ENCODE measurements at regions not wholly inside any gene's neighbourhood (a gene's known extent, or its start where the extent isn't known, plus 50 kb on each side); places are given as distances from the start of the nearest gene placed in this dataset.

DNA sequence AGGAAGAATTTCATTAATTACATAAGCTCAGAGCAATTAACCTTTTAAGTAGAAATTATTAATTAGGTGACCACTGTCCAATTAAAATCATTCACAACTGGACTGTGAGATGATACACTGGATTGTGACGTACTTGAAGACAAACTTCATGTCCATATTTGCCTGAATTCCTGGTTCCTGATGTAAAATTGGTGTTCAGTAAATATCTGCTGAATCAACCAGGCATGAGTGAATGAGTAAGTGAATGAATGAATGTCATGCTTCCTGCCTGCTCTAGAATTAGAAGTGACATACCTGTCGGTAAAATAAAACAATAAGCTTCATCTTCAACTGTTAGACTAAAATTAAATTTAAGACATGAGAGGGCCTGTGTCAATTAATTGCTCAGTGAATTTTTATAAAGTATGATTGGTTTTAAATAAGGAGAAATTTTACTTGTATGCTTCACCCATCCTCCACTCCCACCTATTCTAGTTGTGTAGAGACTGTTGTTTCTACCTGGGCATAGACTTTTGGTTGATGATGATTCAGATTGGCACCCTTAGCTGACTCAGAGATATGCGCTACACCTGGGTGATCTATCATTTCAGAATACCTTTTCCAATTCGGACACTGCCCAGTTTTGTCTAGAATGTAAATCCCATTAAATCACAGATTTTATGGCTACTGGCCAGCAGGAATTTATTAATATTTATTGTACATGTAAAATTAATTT is 56.9 kb upstream of the PTGS2 start:
- TF ChIP-seq, protein P1, sequence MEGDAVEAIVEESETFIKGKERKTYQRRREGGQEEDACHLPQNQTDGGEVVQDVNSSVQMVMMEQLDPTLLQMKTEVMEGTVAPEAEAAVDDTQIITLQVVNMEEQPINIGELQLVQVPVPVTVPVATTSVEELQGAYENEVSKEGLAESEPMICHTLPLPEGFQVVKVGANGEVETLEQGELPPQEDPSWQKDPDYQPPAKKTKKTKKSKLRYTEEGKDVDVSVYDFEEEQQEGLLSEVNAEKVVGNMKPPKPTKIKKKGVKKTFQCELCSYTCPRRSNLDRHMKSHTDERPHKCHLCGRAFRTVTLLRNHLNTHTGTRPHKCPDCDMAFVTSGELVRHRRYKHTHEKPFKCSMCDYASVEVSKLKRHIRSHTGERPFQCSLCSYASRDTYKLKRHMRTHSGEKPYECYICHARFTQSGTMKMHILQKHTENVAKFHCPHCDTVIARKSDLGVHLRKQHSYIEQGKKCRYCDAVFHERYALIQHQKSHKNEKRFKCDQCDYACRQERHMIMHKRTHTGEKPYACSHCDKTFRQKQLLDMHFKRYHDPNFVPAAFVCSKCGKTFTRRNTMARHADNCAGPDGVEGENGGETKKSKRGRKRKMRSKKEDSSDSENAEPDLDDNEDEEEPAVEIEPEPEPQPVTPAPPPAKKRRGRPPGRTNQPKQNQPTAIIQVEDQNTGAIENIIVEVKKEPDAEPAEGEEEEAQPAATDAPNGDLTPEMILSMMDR (IDR thresholded peaks at IDR 0.05; ENCODE audit: extremely low read depth, missing control alignments) = no peak
- DNase-seq (ENCODE audit: low spot score) = no peak

GRCh38 chr1:186735463-186735862 is 55.2 kb upstream of the PTGS2 start:
- no peak for DNase-seq (ENCODE audit: low spot score)

GRCh38 chr1:186730951-186731729 is 50.9 kb upstream of the PTGS2 start:
- TF ChIP-seq, protein P1 (IDR thresholded peaks at IDR 0.05; ENCODE audit: extremely low read depth, missing control alignments) = no peak
- DNase-seq (ENCODE audit: low spot score) = no peak

More at GRCh38 chr1:186735463-186735862, 55.2 kb upstream of the PTGS2 start:
- TF ChIP-seq, protein P1 (IDR thresholded peaks at IDR 0.05; ENCODE audit: extremely low read depth, missing control alignments) = no peak

Data from GM20000 (cell line).